NB4 (cell line): ENCODE measurements at regions not wholly inside any gene's neighbourhood (a gene's known extent, or its start where the extent isn't known, plus 50 kb on each side); places are given as distances from the start of the nearest gene placed in this dataset.

Experiments
- MAX ChIP-seq: IDR thresholded peaks from 2 replicates; pipeline ENCODE4 v1.6.1; 2011; ENCODE audit warnings: low read depth, low read length
- POLR2A ChIP-seq: IDR thresholded peaks from 2 replicates; pipeline ENCODE4 v1.6.1; 2011; ENCODE audit warnings: mild to moderate bottlenecking; ENCODE audit not compliant: insufficient read length; ENCODE audit errors: extremely low read depth
- TF ChIP-seq, protein P1 (sequence below): IDR thresholded peaks from one replicate; pipeline ENCODE4 v1.5.1; 2012; ENCODE audit warnings: low read depth, low read length

DNA sequence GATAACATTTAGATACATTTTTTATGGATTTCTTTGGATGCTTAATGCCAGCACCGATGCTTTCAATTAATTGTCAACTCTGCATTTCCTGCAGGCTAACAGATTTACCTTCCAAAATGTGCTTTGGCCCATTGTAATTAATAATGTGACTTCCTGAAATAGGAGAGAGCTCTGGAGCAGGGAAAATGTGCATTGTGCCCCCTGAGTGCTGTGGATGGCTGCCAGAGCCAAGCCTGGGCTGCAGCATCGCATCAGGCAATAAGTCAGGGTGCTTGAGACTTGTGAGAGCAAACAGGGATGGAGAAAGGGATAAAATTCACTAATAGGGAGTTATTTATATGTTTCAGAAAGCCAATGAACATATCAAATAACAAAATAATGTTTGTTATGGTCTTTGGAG lies 133.8 kb downstream of the MOBP start:
- TF ChIP-seq POLR2A, result no peak
- TF ChIP-seq, protein P1, sequence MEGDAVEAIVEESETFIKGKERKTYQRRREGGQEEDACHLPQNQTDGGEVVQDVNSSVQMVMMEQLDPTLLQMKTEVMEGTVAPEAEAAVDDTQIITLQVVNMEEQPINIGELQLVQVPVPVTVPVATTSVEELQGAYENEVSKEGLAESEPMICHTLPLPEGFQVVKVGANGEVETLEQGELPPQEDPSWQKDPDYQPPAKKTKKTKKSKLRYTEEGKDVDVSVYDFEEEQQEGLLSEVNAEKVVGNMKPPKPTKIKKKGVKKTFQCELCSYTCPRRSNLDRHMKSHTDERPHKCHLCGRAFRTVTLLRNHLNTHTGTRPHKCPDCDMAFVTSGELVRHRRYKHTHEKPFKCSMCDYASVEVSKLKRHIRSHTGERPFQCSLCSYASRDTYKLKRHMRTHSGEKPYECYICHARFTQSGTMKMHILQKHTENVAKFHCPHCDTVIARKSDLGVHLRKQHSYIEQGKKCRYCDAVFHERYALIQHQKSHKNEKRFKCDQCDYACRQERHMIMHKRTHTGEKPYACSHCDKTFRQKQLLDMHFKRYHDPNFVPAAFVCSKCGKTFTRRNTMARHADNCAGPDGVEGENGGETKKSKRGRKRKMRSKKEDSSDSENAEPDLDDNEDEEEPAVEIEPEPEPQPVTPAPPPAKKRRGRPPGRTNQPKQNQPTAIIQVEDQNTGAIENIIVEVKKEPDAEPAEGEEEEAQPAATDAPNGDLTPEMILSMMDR, result no peak
- no peak for TF ChIP-seq MAX
